Activated CD8-positive, alpha-beta T cell treated with anti-CD3 and anti-CD28 coated beads for 36 hours (primary cell): ENCODE measurements at regions not wholly inside any gene's neighbourhood (a gene's known extent, or its start where the extent isn't known, plus 50 kb on each side); places are given as distances from the start of the nearest gene placed in this dataset.

Experiments
- ATAC-seq: fragments of 200-7000 bp; cut with Tn5 transposase; one replicate; pipeline ENCODE4 v1.10.0; 2021; ENCODE audit warnings: mild to moderate bottlenecking, moderate library complexity
- CTCF ChIA-PET: fragments of 350-600 bp; sonication (Branson Sonifier 250); formaldehyde crosslinking; loops from one replicate; lab custom pipeline; 2021; ENCODE audit warnings: antibody characterized with exemption; lab: Charles Lee
- POLR2A ChIA-PET: fragments of 350-600 bp; sonication (Branson Sonifier 250); formaldehyde crosslinking; loops from one replicate; lab custom pipeline; 2021; ENCODE audit warnings: antibody characterized with exemption; lab: Charles Lee
- DNase-seq: peaks from one replicate; pipeline ENCODE4 v3.0.0-alpha.2; 2020
- H3K27ac Mint-ChIP-seq: one replicate; pipeline ENCODE4 v1.8.0; 2021; ENCODE audit warnings: mild to moderate bottlenecking, mixed read lengths
- H3K27me3 Mint-ChIP-seq: one replicate; pipeline ENCODE4 v1.8.0; 2021; ENCODE audit warnings: mixed read lengths
- H3K36me3 Mint-ChIP-seq: one replicate; pipeline ENCODE4 v1.8.0; 2021; ENCODE audit warnings: low read depth, mixed read lengths
- H3K4me1 Mint-ChIP-seq: one replicate; pipeline ENCODE4 v1.8.0; 2021; ENCODE audit warnings: low read depth, mixed read lengths
- H3K4me3 Mint-ChIP-seq: one replicate; pipeline ENCODE4 v1.8.0; 2021; ENCODE audit warnings: mild to moderate bottlenecking, moderate library complexity, mixed read lengths
- H3K9me3 Mint-ChIP-seq: one replicate; pipeline ENCODE4 v1.8.0; 2021; ENCODE audit warnings: mixed read lengths
- intact Hi-C: fragments of 100-400 bp; cut with micrococcal nuclease; formaldehyde crosslinking; loops from one replicate; pipeline ENCODE4 v1.10.0; 2022
- TF ChIP-seq, protein P1 (sequence below): fragments of 200-600 bp; IDR thresholded peaks from one replicate; pipeline ENCODE4 v1.8.0; 2022; ENCODE audit warnings: antibody characterized with exemption, mild to moderate bottlenecking

DNA sequence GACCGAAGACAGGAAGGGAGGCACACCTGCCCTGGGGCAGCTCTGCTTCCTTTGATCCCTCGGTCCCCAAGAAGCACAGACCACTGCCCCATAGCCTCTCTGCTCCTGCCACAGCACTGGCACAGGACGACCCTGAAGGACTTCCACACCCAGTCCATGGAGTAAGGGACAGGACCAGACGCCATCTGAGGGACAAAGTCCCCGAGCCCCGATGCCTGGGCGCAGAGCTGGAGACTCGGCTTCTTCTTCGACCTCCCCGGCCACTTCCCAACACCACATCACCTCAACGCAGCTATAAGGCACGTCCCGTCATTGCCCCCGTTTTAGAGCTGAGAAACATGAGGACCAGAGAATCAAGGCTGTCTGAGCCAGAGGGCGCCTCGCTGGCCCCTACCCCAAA, 310.5 kb downstream of the BRD1 start:
- no peak for DNase-seq
- intact Hi-C loops = no loop called here
- no peak for ATAC-seq
- Mint-ChIP-seq H3K36me3 (no peaks in the 10 kb centered on the region), H3K9me3 (no peaks in the 10 kb centered on the region), H3K4me1 (peaks cover 5% of the 10 kb centered on the region), H3K4me3 (no peak overlapping the region), H3K27me3 (peaks cover 5% of the 10 kb centered on the region), H3K27ac (no peak overlapping the region)
- POLR2A ChIA-PET = no interaction called here
- CTCF ChIA-PET = no interaction called here
- TF ChIP-seq, protein P1, sequence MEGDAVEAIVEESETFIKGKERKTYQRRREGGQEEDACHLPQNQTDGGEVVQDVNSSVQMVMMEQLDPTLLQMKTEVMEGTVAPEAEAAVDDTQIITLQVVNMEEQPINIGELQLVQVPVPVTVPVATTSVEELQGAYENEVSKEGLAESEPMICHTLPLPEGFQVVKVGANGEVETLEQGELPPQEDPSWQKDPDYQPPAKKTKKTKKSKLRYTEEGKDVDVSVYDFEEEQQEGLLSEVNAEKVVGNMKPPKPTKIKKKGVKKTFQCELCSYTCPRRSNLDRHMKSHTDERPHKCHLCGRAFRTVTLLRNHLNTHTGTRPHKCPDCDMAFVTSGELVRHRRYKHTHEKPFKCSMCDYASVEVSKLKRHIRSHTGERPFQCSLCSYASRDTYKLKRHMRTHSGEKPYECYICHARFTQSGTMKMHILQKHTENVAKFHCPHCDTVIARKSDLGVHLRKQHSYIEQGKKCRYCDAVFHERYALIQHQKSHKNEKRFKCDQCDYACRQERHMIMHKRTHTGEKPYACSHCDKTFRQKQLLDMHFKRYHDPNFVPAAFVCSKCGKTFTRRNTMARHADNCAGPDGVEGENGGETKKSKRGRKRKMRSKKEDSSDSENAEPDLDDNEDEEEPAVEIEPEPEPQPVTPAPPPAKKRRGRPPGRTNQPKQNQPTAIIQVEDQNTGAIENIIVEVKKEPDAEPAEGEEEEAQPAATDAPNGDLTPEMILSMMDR = no peak

DNA sequence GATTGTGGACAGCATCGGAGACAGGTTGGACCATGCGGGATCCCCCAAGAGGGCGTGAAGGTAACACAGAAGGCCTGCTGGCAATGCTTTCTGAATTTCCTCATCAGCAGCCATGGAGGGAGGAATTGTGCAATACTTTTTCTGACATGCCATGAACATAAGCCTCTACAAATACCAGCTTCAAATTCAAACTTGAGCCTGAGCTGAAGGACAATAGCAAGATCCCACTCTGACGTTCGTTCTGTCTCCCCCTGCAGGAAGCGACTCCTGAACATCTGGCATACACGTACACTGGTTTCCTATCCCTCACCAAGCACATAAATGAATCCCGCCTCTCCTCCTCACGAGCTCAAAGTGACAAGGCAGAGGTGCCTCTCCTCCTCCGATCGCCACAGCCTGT, 312.2 kb downstream of the BRD1 start:
- peaks cover 9% of the 10 kb centered on the region for H3K9me3 Mint-ChIP-seq
- POLR2A ChIA-PET = interaction anchor here (0.6 kb wide), 1 partner anchor 118 kb away, joined by 3 read pairs; no protein-coding TSS in a partner anchor

DNA sequence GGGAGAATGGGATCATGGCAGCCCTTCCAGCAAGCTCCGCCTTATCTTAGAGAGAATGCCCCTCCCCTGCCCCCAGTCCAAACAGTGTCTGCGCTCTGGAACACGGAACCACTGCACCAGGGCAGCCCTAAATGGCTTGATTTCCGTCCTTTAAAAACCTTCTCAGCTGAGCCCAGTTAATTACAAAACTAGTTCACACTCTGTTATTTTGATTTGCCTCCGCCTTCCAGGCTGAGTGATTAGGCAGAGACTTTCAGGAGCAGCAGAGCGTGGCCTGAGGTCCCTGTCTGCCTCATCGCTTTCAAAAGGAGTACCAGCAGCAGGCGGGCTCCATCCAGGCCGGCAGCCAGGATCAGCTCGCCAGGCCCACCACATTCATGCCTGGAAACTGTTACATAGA, 313.0 kb downstream of the BRD1 start:
- peaks cover 8% of the 10 kb centered on the region for H3K36me3 Mint-ChIP-seq
- peaks cover 13% of the 10 kb centered on the region for H3K9me3 Mint-ChIP-seq
- H3K27ac Mint-ChIP-seq = no peak overlapping the region
- DNase-seq (no peak), ATAC-seq (no peak)
- peaks cover 15% of the 10 kb centered on the region for H3K4me1 Mint-ChIP-seq
- peaks cover 5% of the 10 kb centered on the region for H3K27me3 Mint-ChIP-seq
- TF ChIP-seq, protein P1 = no peak
- H3K4me3 Mint-ChIP-seq = no peak overlapping the region
- ChIA-PET POLR2A (no interaction called here), CTCF (no interaction called here)
- intact Hi-C loops = no loop called here

More for the DNA sequence above, 312.2 kb downstream of the BRD1 start:
- CTCF ChIA-PET = interaction anchor here (1.4 kb wide), 1 partner anchor 33 kb away, joined by 3 read pairs; no protein-coding TSS in a partner anchor
- Mint-ChIP-seq H3K27me3 (peaks cover 5% of the 10 kb centered on the region), H3K27ac (no peak overlapping the region), H3K4me1 (peaks cover 15% of the 10 kb centered on the region), H3K4me3 (no peak overlapping the region), H3K36me3 (peaks cover 7% of the 10 kb centered on the region)
- TF ChIP-seq, protein P1 = no peak
- ATAC-seq = no peak
- intact Hi-C loops = no loop called here
- DNase-seq = no peak

DNA sequence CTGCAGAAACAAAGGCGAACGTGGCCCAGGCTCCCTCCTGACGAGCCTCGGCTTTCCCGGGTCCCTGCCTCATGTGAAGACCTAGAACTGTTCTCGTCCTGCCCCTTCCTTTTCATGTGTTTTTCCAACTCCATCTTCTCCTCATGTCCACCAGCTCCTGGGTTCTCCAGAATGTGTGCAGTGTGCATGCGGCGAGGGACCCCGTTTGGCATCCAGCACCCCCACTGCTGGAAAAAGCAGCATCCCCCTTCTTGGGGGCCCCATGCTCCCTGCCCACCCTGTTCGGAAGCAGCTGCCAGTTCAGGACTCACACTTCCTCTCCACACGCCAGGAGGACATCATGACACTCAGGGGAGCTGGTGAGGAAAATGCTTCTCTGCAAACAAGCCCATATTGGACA, 313.5 kb downstream of the BRD1 start:
- Mint-ChIP-seq H3K36me3 (peaks cover 8% of the 10 kb centered on the region), H3K9me3 (peaks cover 13% of the 10 kb centered on the region), H3K27ac (no peak overlapping the region), H3K4me1 (peaks cover 15% of the 10 kb centered on the region), H3K27me3 (peaks cover 4% of the 10 kb centered on the region), H3K4me3 (no peak overlapping the region)
- ChIA-PET POLR2A (no interaction called here), CTCF (no interaction called here)
- TF ChIP-seq, protein P1 = no peak
- no peak for ATAC-seq
- no peak for DNase-seq
- intact Hi-C loops = no loop called here

DNA sequence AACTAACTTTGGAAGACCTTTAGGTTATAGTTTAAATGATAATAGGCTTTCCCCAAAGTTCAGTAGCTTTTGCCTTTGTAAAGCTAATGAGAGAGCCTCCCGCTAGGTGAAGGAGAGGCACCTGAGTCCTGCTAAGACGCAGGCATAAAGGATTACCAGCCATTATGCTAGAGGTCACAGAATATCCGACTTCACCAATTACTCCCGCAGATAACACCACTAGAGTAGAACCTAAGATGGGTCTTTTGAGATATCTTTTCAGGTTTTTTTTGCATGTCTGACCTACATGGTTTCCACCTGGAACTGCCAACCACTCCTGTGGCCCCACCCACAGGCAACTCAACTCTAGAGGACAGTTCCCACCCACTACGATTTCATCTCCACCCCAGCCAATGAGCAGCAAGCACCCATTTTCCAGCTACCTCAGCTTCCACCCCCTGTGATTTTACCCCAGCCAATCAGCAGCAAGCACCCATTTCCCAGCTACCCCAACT, 314.3 kb downstream of the BRD1 start:
- Mint-ChIP-seq H3K27ac (no peak overlapping the region), H3K36me3 (peaks cover 8% of the 10 kb centered on the region), H3K4me1 (peaks cover 15% of the 10 kb centered on the region), H3K9me3 (peaks cover 13% of the 10 kb centered on the region), H3K4me3 (no peak overlapping the region), H3K27me3 (no peaks in the 10 kb centered on the region)
- no peak for DNase-seq
- TF ChIP-seq, protein P1 = no peak
- ChIA-PET CTCF (interaction anchor here (0.7 kb wide), 1 partner anchor 188 kb away, joined by 3 read pairs; no protein-coding TSS in a partner anchor), POLR2A (no interaction called here)
- no peak for ATAC-seq
- intact Hi-C loops = no loop called here
